Skeletal muscle satellite cell (primary cell): ENCODE measurements at regions not wholly inside any gene's neighbourhood (a gene's known extent, or its start where the extent isn't known, plus 50 kb on each side); places are given as distances from the start of the nearest gene placed in this dataset.

Source experiments
- H3K27me3 ChIP-seq: 2 replicates; pipeline ENCODE4 v1.7.0; 2013; ENCODE audit warnings: low read length; ENCODE audit not compliant: control insufficient read depth, insufficient read depth
- H3K36me3 ChIP-seq: 2 replicates; pipeline ENCODE4 v1.7.0; 2013; ENCODE audit warnings: mild to moderate bottlenecking, control low read depth, low read length; ENCODE audit not compliant: insufficient read depth
- H3K4me1 ChIP-seq: 2 replicates; pipeline ENCODE4 v1.7.0; 2013; ENCODE audit warnings: low read length; ENCODE audit not compliant: control insufficient read depth, insufficient read depth
- H3K4me2 ChIP-seq: 2 replicates; pipeline ENCODE4 v1.7.0; 2013; ENCODE audit warnings: mild to moderate bottlenecking, low read length
- H3K4me3 ChIP-seq: 2 replicates; pipeline ENCODE4 v1.7.0; 2013; ENCODE audit warnings: low read length
- H3K9ac ChIP-seq: 2 replicates; pipeline ENCODE4 v1.7.0; 2013; ENCODE audit warnings: mild to moderate bottlenecking, low read depth, low read length, moderate library complexity
- H3K9me3 ChIP-seq: replicated peaks from 2 replicates; pipeline ENCODE4 v1.7.0; 2013; ENCODE audit warnings: mild to moderate bottlenecking, control low read depth, low read length

DNA sequence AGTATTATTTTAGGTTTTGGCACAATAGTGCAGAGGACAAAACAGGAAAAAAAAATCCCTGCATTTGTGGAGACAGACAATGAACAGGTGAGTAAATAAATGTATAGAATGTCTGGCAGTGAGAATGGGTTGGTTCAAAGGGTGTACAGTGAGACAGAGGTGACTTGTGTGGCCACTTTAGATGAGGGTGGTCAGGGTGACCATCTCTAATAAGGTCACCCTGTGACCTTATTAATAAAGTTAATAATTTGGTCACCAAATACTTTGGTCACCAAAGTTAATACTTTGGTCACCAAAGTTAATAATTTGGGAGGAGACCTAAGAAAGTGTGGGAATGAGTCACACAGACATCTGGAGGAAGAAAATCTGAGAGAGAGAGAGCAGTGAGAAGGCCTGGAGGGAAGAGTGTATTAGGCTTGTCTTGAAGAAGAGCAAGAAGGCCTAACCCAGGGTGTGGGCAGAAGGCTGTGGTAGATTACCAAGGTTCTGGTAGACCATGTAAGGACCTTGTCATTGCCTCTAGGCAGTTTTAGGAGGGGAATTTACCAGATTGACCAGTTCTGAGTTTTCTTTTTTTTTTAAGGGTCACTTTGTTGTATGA, 1368.4 kb upstream of the CELF4 start:
- H3K4me1 ChIP-seq = no peaks in the 10 kb centered on the region
- no peak overlapping the region for H3K9ac ChIP-seq
- H3K36me3 ChIP-seq = no peaks in the 10 kb centered on the region
- H3K27me3 ChIP-seq = no peaks in the 10 kb centered on the region
- no peak overlapping the region for H3K4me2 ChIP-seq
- no peak overlapping the region for H3K4me3 ChIP-seq
- H3K9me3 ChIP-seq = no peaks in the 10 kb centered on the region

DNA sequence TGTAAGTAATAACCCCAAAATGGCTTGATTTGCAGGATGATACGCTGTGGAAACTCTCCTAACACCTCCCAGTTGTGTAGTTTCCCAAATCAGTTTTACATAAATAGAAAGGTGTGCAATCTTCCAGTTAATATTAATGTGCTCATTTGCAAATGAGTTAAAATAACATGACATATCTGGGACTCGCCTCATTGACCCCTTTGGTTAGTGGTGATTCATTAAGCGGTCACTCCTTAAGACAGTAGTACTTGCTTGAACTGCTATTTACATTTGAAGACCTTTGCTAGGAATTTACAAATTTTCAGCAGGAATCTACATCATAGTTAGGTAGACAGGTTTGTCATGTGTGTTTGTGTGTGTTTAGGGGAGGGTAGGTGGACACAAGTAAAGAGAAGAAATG, 1367.7 kb upstream of the CELF4 start:
- Histone ChIP-seq H3K4me1 (no peaks in the 10 kb centered on the region), H3K27me3 (no peaks in the 10 kb centered on the region), H3K36me3 (no peaks in the 10 kb centered on the region), H3K9ac (no peak overlapping the region), H3K4me3 (no peak overlapping the region), H3K4me2 (no peak overlapping the region), H3K9me3 (no peaks in the 10 kb centered on the region)

DNA sequence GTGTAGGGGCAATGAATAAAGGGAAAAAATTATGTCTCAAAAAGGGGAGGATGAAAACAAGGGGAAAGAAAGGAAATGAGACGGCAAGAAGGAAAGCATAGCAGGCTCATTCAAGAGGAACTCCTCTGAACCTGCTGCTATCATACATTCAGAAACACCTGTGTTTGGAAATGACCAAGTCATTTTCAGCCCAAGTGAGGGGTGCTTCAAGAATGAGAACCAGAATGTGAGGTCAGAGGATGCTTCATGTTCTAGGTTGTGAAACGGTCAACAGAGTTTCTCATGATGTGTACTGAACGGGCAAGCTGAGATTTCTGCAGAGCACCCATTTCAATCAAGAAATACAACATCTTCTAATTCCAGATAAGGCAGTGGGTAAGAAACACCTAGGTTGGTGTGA, 1367.2 kb upstream of the CELF4 start:
- Histone ChIP-seq H3K9me3 (no peaks in the 10 kb centered on the region), H3K4me1 (no peaks in the 10 kb centered on the region), H3K36me3 (no peaks in the 10 kb centered on the region), H3K9ac (no peak overlapping the region), H3K27me3 (no peaks in the 10 kb centered on the region), H3K4me2 (no peak overlapping the region), H3K4me3 (no peak overlapping the region)

DNA sequence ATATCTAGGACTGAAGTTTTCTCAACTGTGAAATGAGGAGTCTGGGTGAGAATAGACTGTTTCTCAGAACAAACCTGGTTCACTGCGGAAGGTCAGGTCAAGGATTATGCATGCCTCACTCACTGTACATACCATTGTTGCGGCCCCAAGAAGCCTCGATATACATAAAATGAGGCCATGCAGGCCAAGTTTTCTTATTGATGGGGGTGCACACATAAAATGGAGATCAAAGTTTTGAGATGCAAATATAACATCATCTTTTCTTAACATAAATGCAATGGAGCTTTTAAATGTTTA, 1366.1 kb upstream of the CELF4 start:
- no peak overlapping the region for H3K4me3 ChIP-seq
- H3K27me3 ChIP-seq = no peaks in the 10 kb centered on the region
- H3K4me1 ChIP-seq = no peaks in the 10 kb centered on the region
- H3K9me3 ChIP-seq = no peaks in the 10 kb centered on the region
- H3K36me3 ChIP-seq = no peaks in the 10 kb centered on the region
- no peak overlapping the region for H3K4me2 ChIP-seq
- H3K9ac ChIP-seq = no peak overlapping the region

DNA sequence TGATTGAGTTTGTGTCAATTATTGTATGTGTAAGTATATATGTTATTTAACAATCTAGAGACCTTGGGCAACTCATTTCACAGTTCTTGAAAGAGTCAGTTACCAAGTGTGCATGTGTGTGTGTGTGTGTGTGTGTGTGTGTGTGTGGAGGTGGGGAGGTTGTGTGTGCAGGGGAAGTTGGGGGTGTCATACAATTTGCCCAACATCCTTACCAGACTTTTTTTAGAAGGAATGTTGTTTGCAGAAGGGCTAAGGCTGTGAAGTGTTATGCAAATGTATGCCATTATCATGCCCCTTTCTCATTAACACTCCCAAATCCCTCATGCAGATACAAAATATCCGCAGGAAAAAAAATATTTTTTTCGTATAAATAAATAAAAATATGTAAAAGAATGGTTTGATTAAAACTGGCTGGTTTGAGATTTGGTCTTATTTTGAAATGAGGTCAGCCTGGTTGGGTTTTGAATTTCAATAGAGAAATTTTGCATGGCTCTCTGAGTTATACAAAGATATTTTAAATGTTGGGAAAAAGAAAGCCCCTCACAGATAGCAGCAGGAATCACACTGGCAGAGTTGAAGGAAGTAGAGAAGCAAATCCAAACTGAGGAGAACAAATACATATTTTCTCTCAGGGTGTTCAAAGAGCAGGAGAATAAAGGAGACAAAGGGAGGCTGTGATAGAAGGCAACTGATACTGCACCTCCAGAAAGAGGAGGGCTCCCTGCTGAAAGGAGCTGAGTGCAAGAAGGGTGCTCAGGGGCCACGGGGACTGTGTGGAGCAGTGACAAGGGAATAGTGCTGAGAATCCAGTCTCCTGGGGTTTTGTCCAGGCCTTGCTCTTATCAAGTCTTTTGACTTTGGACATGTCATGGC, 1365.5 kb upstream of the CELF4 start:
- Histone ChIP-seq H3K27me3 (no peaks in the 10 kb centered on the region), H3K9ac (no peak overlapping the region), H3K9me3 (no peaks in the 10 kb centered on the region), H3K36me3 (no peaks in the 10 kb centered on the region), H3K4me2 (no peak overlapping the region), H3K4me3 (no peak overlapping the region), H3K4me1 (no peaks in the 10 kb centered on the region)

DNA sequence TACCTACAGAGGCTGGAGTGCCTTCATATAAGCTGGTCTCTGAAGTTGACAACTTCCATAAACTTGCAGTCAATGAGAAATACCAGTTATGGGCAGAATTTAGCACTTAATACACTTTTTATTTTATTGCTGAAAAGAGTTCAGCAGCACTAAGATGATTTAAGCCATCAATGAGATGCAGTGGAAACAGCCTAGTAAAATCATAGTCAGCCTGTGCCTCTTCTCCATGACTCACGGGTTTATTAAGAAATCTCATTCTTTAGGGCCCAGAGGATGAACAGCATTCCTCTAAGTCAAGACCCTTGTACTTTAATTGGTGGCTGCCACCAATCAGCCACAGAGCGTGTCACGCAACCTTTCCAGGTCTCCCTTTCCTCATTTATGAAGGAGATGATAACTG, 1357.9 kb upstream of the CELF4 start:
- Histone ChIP-seq H3K9me3 (no peaks in the 10 kb centered on the region), H3K4me1 (no peaks in the 10 kb centered on the region), H3K4me3 (no peak overlapping the region), H3K4me2 (no peak overlapping the region), H3K36me3 (no peaks in the 10 kb centered on the region), H3K9ac (no peak overlapping the region), H3K27me3 (no peaks in the 10 kb centered on the region)

DNA sequence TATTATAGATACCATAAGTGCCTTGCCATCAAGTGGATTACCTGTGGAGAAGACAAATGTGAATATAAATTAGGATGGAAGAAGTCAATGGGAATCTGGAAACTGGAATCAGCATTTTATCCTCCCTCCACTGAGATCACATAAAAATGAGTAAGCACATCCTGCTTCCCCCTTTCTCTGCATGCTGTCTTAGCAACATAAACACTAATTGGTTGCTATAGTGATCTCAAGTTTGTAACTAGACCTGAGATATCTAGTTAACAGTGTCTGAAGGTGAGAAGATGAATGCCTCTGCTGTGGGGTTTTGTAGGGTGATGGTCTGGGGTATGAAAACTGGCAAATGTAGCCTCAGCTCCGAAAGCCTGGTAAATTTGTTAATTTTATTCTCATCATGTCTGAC, 1357.5 kb upstream of the CELF4 start:
- no peak overlapping the region for H3K9ac ChIP-seq
- H3K4me2 ChIP-seq = no peak overlapping the region
- H3K9me3 ChIP-seq = no peaks in the 10 kb centered on the region
- H3K4me1 ChIP-seq = no peaks in the 10 kb centered on the region
- H3K27me3 ChIP-seq = no peaks in the 10 kb centered on the region
- H3K4me3 ChIP-seq = no peak overlapping the region
- no peaks in the 10 kb centered on the region for H3K36me3 ChIP-seq

DNA sequence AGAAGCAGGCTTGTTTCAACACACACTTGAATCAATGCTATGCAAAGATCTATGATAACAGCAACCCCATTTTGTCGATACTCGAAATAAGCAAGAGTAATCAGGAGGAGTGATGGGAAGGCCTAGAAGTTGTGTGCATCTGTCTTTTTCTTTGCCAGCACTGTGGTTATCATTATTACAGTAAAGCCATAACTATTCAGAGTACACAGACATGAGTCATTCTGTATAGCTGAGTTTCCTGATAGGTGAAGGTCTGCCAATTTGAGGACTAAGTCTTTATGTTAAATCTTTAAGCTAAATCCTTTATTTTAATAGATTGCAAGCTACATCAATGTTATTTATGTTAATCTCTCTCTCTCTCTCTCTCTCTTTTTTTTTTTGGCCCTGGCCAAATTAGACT, 1344.4 kb upstream of the CELF4 start:
- H3K9me3 ChIP-seq = no peaks in the 10 kb centered on the region
- H3K36me3 ChIP-seq = no peaks in the 10 kb centered on the region
- H3K4me1 ChIP-seq = no peaks in the 10 kb centered on the region
- no peak overlapping the region for H3K9ac ChIP-seq
- H3K4me2 ChIP-seq = no peak overlapping the region
- H3K4me3 ChIP-seq = no peak overlapping the region
- no peaks in the 10 kb centered on the region for H3K27me3 ChIP-seq

DNA sequence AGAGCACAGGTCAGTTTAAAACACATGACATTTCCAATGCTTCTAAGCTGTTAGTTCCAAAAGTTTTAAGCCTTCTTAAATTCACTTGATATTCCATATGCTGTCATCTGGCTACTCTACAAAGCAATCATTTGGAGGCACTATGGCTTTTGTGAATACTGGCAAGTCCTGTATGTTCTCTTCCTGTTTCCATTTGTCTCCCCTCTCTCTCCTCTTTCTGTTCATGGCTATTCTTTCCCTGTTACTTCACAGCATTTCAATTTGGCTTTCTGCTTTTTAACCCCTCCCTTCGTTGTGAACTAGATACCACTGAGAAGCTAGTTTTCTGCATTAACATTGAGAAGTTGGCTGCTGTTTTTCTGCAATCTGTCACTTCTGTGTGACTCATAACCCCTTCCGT, 1337.2 kb upstream of the CELF4 start:
- H3K4me3 ChIP-seq = no peak overlapping the region
- H3K9me3 ChIP-seq = peaks cover 2% of the 10 kb centered on the region
- no peaks in the 10 kb centered on the region for H3K4me1 ChIP-seq
- no peaks in the 10 kb centered on the region for H3K36me3 ChIP-seq
- no peaks in the 10 kb centered on the region for H3K27me3 ChIP-seq
- H3K4me2 ChIP-seq = no peak overlapping the region
- no peak overlapping the region for H3K9ac ChIP-seq

DNA sequence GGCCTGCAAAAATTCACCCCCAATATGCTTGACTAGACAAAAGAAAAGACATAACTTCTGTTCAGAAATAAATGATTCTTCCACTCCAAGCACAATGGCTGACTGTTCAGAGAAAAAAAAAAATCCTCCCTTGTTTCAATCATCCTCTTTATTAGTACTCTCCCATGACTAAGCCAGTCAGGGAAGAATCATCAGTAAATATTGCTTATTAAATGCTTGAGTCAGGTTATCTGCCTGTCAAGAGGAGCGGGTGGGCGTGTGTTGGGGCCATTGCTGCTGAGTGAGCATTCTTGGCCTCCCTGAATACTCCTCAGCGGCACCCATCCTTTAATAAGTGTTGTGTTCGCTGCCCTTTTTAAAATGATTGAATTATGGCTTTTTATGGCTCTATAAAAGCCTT, 1334.8 kb upstream of the CELF4 start:
- no peaks in the 10 kb centered on the region for H3K4me1 ChIP-seq
- H3K9ac ChIP-seq = no peak overlapping the region
- H3K27me3 ChIP-seq = no peaks in the 10 kb centered on the region
- H3K4me3 ChIP-seq = no peak overlapping the region
- H3K36me3 ChIP-seq = no peaks in the 10 kb centered on the region
- H3K9me3 ChIP-seq = peaks cover 2% of the 10 kb centered on the region
- H3K4me2 ChIP-seq = no peak overlapping the region

DNA sequence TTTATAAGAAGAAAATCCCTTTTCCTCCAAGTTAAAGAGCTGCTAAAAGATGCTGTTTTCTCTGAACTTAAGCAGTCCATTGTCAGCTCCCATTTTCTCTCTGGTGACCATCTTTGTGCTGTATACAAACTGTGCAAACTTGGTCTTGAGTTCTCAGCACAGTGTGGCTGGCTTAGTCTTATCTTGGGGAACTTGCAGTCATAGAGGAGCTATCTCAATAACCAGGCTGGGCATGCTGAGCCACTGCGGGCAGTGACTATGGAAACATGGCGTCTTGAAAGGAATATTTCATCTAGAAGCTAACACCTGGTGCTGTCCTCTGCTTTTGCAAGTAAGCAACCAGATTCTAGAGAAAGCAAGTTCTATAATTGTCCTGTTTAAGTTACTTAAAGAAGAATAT, 1334.4 kb upstream of the CELF4 start:
- no peak overlapping the region for H3K4me3 ChIP-seq
- peaks cover 3% of the 10 kb centered on the region for H3K9me3 ChIP-seq
- no peaks in the 10 kb centered on the region for H3K4me1 ChIP-seq
- H3K36me3 ChIP-seq = no peaks in the 10 kb centered on the region
- no peak overlapping the region for H3K4me2 ChIP-seq
- H3K27me3 ChIP-seq = no peaks in the 10 kb centered on the region
- H3K9ac ChIP-seq = no peak overlapping the region

DNA sequence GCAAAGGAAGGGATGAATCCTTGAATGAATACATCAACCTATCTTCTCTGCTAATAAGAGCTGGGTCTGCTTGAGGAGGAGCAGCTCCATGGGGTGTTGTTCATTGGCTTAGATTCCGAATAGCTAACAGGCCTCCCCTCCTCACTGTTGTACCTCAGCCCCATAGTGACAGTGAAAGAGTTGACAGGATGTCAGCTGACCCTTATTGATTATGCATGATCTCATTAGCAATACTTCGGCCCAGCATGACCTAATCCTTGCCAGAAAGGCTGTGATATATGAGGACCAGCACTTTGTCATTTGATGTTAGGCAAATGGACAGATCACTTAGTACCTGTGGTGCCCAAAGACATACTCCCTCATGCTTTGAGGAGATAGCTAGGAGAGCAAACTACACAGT, 1333.7 kb upstream of the CELF4 start:
- H3K4me1 ChIP-seq = no peaks in the 10 kb centered on the region
- H3K4me2 ChIP-seq = no peak overlapping the region
- peaks cover 5% of the 10 kb centered on the region for H3K9me3 ChIP-seq
- no peaks in the 10 kb centered on the region for H3K27me3 ChIP-seq
- H3K36me3 ChIP-seq = no peaks in the 10 kb centered on the region
- no peak overlapping the region for H3K4me3 ChIP-seq
- no peak overlapping the region for H3K9ac ChIP-seq
